ENCODE measurements at regions not wholly inside any gene's neighbourhood (a gene's known extent, or its start where the extent isn't known, plus 50 kb on each side); places are given as distances from the start of the nearest gene placed in this dataset.
"Not testable (repeated sequence)": the region's sequence is repeated elsewhere in the genome, so short reads cannot be mapped to it uniquely, and the experiment has no call there.

GRCh38 chr1:148354913-148355308 lies 128.2 kb downstream of the PPIAL4G start:
- no peak for DNase-seq

GRCh38 chr1:148354284-148354912 lies 128.7 kb downstream of the PPIAL4G start:
- no peak for DNase-seq

GRCh38 chr1:148353461-148354283 lies 129.4 kb downstream of the PPIAL4G start:
- DNase-seq = no peak

- DNase-seq = no peak
Measured at GRCh38 chr1:148352470-148353053, 130.5 kb downstream of the PPIAL4G start.

GRCh38 chr1:148347781-148348180 lies 135.3 kb downstream of the PPIAL4G start:
- no peak for DNase-seq

- DNase-seq = peak; percentile 19
Measured at GRCh38 chr1:148345659-148346151, 137.4 kb downstream of the PPIAL4G start.

GRCh38 chr1:148344651-148345050 lies 138.5 kb downstream of the PPIAL4G start:
- not testable (repeated sequence) for DNase-seq

- DNase-seq = not testable (repeated sequence)
Measured at GRCh38 chr1:148341729-148342128, 141.4 kb downstream of the PPIAL4G start.

- not testable (repeated sequence) for DNase-seq
Measured at GRCh38 chr1:148336121-148336918, 146.8 kb downstream of the PPIAL4G start.

GRCh38 chr1:148334339-148335130 lies 148.6 kb downstream of the PPIAL4G start:
- peak; percentile 52 for DNase-seq

GRCh38 chr1:148333875-148334338 lies 149.2 kb downstream of the PPIAL4G start:
- DNase-seq = no peak

GRCh38 chr1:148328884-148329283 lies 154.2 kb downstream of the PPIAL4G start:
- DNase-seq = no peak

GRCh38 chr1:148325031-148325430 lies 158.1 kb downstream of the PPIAL4G start:
- DNase-seq = not testable (repeated sequence)

GRCh38 chr1:148324465-148324864 lies 158.6 kb downstream of the PPIAL4G start:
- not testable (repeated sequence) for DNase-seq

- DNase-seq = not testable (repeated sequence)
Measured at GRCh38 chr1:148320079-148320478, 163.0 kb downstream of the PPIAL4G start.

GRCh38 chr1:148318904-148319242 lies 164.2 kb downstream of the PPIAL4G start:
- no peak for DNase-seq

- peak; percentile 33 for DNase-seq
Measured at GRCh38 chr1:148318123-148318903, 164.8 kb downstream of the PPIAL4G start.

GRCh38 chr1:148317288-148317985 lies 165.4 kb upstream of the NBPF11 start:
- no peak for DNase-seq

GRCh38 chr1:148315071-148315811 lies 163.2 kb upstream of the NBPF11 start:
- no peak for DNase-seq

GRCh38 chr1:148310807-148311206 lies 158.7 kb upstream of the NBPF11 start:
- DNase-seq = no peak
